ENCODE measurements at regions not wholly inside any gene's neighbourhood (a gene's known extent, or its start where the extent isn't known, plus 50 kb on each side); places are given as distances from the start of the nearest gene placed in this dataset.

DNA sequence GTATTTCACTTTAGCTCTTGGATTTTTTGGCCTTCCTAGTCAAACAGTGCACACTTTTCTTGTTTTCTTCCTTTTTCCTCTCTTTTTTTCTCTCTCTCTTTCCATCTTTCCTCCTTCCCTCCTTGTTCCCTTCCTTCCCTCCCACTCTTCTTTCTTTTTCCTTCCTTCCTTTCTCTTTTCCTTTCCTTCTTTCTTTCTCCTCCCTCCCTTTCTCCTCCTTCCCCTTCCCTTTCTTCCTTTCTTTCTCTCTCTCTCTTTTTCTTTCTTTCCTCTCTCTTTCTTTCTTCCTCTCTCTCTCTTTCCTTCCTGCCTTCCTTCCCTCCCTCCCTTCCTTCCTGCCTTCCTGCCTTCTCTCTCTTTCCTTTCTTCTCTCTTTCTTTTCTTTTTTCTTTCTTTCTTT lies 181.6 kb upstream of the ELAC2 start:
- TF ChIP-seq, protein P1, sequence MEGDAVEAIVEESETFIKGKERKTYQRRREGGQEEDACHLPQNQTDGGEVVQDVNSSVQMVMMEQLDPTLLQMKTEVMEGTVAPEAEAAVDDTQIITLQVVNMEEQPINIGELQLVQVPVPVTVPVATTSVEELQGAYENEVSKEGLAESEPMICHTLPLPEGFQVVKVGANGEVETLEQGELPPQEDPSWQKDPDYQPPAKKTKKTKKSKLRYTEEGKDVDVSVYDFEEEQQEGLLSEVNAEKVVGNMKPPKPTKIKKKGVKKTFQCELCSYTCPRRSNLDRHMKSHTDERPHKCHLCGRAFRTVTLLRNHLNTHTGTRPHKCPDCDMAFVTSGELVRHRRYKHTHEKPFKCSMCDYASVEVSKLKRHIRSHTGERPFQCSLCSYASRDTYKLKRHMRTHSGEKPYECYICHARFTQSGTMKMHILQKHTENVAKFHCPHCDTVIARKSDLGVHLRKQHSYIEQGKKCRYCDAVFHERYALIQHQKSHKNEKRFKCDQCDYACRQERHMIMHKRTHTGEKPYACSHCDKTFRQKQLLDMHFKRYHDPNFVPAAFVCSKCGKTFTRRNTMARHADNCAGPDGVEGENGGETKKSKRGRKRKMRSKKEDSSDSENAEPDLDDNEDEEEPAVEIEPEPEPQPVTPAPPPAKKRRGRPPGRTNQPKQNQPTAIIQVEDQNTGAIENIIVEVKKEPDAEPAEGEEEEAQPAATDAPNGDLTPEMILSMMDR (IDR thresholded peaks at IDR 0.05), result peak; percentile 15
- no peak for TF ChIP-seq EZH2 (IDR thresholded peaks at IDR 0.05; ENCODE audit: borderline replicate concordance, insufficient read depth, low read depth, low read length, poor library complexity, severe bottlenecking)
